ENCODE measurements at regions not wholly inside any gene's neighbourhood (a gene's known extent, or its start where the extent isn't known, plus 50 kb on each side); places are given as distances from the start of the nearest gene placed in this dataset.

DNA sequence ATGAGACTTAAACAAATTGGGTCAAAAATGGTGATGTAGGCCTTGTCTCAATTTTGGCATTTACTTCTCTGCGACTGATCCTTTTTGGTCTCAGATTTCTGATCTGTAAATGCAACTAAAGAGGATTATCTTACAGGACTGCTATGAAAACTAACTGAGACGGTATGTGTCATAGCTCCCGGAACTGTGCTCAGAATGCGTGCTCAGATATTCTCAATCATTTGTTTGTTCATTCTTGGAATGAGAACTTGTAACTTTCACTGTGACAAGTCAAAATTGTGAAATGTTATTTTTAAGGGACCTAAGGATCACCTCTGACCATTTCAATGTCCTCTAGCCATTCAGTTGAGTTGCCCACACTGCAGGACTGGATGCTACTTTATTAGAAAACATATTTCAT lies 498.2 kb upstream of the PIK3C3 start:
- no peak overlapping the region for H3K4me3 ChIP-seq (ENCODE audit: low read depth, low read length)
- no peak for DNase-seq (ENCODE audit: low read depth)
- TF ChIP-seq, protein P1, sequence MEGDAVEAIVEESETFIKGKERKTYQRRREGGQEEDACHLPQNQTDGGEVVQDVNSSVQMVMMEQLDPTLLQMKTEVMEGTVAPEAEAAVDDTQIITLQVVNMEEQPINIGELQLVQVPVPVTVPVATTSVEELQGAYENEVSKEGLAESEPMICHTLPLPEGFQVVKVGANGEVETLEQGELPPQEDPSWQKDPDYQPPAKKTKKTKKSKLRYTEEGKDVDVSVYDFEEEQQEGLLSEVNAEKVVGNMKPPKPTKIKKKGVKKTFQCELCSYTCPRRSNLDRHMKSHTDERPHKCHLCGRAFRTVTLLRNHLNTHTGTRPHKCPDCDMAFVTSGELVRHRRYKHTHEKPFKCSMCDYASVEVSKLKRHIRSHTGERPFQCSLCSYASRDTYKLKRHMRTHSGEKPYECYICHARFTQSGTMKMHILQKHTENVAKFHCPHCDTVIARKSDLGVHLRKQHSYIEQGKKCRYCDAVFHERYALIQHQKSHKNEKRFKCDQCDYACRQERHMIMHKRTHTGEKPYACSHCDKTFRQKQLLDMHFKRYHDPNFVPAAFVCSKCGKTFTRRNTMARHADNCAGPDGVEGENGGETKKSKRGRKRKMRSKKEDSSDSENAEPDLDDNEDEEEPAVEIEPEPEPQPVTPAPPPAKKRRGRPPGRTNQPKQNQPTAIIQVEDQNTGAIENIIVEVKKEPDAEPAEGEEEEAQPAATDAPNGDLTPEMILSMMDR (IDR thresholded peaks at IDR 0.05; ENCODE audit: insufficient read depth, low read depth, low read length) = no peak

DNA sequence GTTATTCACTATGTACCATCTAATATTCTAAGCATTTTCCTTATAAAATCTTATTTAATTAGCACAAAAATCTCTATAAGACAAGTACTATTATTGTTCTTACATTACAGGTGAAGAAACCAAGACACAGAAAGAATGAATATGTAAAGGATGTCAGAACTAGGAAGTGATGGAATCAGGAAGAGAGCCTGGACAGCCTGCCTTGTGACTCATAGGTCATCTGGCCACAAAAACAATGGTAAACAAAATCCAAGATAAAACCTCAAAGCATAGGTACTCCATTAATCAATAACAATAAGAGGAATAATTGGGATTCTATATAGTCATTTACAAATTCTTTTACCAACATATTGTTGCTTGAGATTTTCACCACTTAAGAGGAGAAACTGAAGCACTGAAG lies 505.4 kb upstream of the PIK3C3 start:
- no peak overlapping the region for H3K4me3 ChIP-seq (ENCODE audit: low read depth, low read length)
- TF ChIP-seq, protein P1 (IDR thresholded peaks at IDR 0.05; ENCODE audit: insufficient read depth, low read depth, low read length) = no peak
- no peak for DNase-seq (ENCODE audit: low read depth)

DNA sequence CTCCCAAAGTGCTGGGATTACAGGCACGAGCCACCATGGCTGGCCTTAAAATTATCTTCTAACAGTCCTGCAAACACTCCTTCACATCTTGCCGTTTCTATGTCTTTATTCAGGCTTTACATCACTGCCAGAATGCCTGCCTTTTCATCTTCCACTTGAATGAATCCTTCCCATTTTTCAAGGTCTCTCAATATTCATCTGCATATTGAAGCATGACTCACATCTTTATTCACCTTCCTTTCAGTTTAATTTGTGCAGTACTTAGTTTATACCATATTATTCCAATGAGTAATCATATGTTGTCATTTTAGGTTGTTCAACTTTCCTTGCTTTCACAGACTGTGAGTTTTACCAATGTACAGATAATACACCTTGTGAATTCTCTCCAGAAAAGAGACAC lies 510.1 kb upstream of the PIK3C3 start:
- TF ChIP-seq, protein P1 (IDR thresholded peaks at IDR 0.05; ENCODE audit: insufficient read depth, low read depth, low read length) = no peak
- DNase-seq (ENCODE audit: low read depth) = no peak
- no peak overlapping the region for H3K4me3 ChIP-seq (ENCODE audit: low read depth, low read length)

DNA sequence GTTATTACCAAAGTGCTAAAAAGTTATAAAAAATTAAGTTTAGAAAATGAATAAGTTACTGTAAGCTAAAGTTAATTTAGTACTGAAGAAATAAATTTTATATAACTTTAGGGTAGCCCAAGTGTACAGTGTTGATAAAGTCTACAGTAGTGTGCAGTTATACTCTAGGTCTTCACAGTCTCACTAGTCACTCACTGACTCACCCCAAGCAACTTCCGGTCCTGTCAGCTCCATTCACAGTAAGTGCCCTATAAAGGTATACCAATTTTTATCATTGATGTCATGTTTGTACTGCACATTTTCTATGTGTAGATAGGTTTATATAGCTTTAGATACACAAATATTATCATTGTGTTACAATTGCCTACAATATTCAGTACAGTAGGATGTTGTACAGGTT lies 518.3 kb upstream of the PIK3C3 start:
- TF ChIP-seq, protein P1 (IDR thresholded peaks at IDR 0.05; ENCODE audit: insufficient read depth, low read depth, low read length) = no peak
- H3K4me3 ChIP-seq (ENCODE audit: low read depth, low read length) = no peak overlapping the region
- no peak for DNase-seq (ENCODE audit: low read depth)

DNA sequence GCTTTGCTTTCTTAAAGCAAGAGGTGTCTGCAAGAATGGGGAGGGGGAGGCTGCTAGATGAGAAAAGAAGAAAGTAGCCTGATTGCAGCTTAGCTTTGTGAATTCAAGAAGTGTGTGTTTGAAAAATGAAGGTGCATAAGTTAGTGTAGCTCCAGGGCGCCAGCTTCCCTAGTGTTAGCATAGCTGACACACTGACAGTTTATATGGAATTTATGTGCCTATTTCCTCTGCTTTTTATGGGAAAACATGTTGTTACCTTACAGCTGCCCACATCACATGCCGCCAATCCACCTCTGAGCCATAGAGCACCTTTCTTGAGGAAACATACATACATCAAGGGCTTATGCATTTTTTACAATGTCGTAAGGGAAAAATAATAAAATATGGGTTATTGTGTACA lies 536.4 kb upstream of the PIK3C3 start:
- TF ChIP-seq, protein P1 (IDR thresholded peaks at IDR 0.05; ENCODE audit: insufficient read depth, low read depth, low read length) = no peak
- no peak overlapping the region for H3K4me3 ChIP-seq (ENCODE audit: low read depth, low read length)
- DNase-seq (ENCODE audit: low read depth) = no peak

DNA sequence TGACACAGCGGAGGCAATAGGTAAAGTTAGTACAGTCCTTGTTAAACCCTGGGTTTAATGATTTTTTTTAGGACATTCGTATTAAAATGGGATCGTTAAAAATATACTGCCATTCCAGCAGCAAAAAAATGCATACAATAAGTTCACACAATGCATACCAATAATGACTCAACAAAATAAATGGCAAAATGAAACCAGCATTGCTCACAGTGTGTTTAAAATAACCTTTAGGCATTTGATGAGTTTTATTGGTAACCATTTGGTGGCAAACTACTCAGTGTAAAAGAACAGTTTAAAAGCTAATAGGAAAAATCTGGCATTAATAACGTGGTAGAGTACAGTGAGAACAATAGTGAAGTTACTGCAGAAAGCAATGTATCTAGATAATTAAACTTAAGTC lies 539.0 kb upstream of the PIK3C3 start:
- TF ChIP-seq, protein P1 (IDR thresholded peaks at IDR 0.05; ENCODE audit: insufficient read depth, low read depth, low read length) = no peak
- no peak for DNase-seq (ENCODE audit: low read depth)
- no peak overlapping the region for H3K4me3 ChIP-seq (ENCODE audit: low read depth, low read length)

DNA sequence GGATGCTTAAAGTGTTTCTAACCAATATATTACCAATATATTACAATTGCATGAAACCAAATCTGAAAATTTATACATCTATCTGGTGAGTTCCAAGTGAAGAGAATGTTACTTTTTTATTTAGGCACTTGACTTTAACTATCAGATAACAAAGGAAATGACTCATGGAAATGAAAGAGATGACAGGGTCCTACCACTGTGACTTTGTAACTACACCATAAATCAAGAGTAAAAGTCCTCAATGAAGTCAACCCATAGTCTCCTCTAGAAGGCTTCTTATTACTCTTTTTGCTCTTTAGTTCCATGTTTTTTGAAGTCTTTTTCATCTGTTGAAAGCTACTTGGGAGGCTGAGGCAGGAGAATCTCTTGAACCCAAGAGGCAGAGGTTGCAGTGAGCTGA lies 545.0 kb upstream of the PIK3C3 start:
- no peak overlapping the region for H3K4me3 ChIP-seq (ENCODE audit: low read depth, low read length)
- no peak for DNase-seq (ENCODE audit: low read depth)
- TF ChIP-seq, protein P1 (IDR thresholded peaks at IDR 0.05; ENCODE audit: insufficient read depth, low read depth, low read length) = no peak

Measured in fibroblast of villous mesenchyme (primary cell).